ENCODE measurements at regions not wholly inside any gene's neighbourhood (a gene's known extent, or its start where the extent isn't known, plus 50 kb on each side); places are given as distances from the start of the nearest gene placed in this dataset.

DNA sequence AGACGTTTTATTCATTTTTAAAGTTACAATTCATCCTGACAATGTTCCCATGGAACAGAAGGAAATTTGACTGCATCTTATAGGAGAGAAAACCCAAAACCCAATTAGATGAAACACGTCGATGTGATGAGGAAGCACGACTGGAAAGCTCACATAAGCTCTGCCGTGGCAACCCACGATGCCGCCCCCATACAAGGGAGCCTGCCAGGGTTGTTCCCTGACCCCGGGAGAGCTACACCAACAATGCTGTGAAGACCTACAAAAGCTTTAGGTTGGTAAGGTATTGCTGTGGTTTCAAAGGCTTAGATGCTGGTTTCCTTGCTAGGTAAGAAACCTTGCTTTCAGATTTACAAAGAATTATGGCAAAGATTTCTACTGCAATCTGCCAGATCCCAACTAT lies 393.1 kb downstream of the KLF12 start:
- no peak for DNase-seq

DNA sequence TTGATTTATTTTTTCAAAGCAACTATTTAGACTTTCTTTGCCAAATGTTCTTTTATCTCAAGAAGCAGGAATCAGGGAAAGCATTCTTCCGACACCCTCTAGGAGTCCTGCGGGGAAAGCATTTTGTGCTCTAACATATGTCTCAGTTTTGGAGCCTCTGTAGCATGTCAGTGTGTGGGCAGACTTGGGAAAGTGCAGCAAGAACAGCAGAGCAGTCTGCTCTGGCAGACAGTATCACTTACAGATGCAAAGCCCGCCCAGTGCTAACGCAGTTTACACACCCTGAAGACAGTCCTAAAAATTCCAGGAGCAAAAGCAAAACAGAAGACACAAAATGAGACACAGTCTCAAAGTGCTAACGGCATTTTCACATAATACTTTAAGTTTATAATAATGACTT lies 393.5 kb downstream of the KLF12 start:
- no peak for DNase-seq

DNA sequence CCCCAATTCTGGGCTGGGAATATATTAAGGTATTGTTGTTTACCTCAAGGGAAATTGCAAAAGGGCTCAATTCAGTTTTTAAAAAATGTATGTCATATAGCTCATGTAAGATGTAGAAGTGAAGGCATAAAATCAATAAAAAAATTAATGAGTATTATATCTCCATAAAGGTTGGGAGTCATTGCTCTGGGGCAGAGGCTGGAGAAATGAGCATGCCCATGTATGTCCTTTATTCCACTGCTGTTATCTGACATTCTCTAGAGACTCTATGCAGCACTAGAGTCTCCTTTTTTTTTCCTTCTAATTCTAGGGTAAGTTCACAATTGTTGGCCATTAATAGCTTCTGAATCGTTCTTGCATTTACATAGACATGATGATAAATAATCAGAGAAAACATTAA lies 394.8 kb downstream of the KLF12 start:
- DNase-seq: no peak

DNA sequence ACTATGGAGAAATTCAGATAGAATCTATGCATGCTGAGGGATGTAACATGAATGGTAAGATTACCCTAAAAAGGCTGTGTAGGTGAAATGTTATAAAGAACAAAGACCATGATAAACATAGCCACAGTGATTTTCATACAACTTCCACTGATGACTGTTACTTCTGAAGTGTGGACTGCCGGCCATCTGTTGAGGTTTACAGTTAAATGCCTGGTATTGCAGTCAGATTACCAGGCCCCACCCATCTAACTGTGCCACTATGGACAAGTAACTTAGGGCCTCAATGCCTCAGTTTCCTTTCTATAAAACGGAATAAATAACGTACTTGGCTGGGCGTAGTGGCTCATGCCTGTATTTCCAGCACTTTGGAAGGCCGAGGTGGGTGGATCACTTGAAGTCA lies 395.6 kb downstream of the KLF12 start:
- DNase-seq: no peak

DNA sequence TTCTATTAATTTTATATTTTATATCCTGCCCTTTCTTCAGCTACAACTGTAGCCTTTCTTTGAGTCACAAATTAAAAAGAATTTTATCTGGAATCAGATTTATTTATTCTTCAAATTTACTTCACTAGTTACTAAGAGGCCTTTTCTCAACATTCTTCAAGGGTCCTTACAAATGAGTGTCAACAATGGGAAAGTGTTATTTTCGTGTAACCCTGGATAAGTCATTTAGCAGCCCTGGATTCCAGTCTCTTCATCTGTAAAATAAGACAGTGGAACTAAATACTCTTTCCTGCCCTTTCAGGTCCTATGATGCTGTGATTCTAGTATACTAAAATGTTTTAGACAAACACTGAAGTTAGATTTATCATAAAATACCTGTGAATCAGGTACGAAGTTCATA lies 397.0 kb downstream of the KLF12 start:
- DNase-seq: no peak

DNA sequence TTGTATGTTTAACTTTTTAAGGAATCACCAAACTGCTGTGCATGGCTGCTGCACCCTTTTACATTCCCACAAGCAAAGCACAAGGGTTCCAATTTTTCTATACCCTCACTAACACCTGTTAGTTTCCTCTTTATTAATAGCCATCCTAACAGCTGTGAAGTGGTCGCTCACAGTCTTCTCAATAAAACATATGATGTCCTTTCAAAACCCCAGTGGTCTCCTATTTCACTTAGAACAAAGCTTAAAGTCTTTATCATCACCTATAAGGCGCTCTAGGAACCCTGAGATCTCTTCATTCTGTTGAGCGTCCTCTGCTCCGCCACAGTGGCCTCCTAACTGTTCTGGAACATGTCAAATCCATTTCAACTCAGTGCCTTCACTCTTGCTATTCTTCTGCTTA lies 400.5 kb downstream of the KLF12 start:
- no peak for DNase-seq

DNA sequence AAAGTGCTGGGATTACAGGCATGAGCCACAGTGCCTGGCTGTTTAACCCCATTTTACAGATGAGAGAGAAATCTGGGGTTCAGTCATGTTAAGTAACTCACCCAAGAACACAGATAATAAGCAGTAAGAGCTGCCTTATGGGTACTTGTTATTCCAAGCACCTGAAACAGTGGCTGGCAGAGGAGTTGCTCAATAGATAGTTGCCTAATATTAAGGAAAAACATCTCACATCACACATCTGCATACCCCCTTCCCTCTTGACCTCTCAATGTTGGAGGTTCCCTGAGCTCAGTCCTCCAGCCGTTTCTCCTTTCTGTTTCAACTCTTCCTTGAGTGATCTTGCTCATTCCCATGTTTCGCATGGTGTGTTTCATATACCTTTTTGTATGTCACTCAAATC lies 401.9 kb downstream of the KLF12 start:
- no peak for DNase-seq

DNA sequence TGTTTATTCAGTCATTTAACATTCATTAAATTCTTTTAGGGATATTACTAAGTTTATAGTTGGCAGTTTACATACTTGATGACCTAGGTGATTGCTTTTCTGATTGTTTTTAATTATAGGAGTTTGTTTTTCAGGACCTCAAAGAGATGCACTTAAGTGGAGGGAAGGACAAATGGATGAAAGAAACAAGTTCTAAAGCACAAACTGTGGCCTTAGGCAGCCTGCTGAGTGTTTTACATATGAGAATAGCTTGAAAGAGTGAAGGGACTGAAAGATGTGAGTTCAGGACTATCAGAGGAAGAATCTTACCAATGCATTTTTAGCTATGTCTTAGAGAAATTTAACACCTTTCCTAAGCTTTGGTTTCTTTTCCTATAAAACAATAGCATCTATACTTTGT lies 402.6 kb downstream of the KLF12 start:
- DNase-seq: no peak

DNA sequence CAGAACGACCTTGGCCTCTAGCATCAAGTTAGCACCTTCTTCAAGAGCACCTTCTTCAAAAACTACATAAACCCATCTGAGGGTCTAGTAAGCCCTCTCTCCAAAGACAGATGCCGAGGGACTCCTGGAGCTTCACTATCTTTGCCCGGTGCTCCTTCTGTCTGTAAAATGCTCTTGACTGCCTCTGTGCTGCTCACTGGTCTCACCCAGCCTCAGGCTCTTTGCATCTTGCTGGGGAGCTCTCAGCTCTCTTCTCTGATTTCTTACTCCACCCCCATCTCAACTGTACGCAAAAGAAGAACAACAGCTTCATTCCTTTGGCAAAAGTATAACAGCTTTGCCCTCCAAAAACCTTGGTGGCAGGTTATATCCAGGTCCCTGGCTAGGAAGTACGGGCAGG lies 404.2 kb downstream of the KLF12 start:
- DNase-seq: no peak

DNA sequence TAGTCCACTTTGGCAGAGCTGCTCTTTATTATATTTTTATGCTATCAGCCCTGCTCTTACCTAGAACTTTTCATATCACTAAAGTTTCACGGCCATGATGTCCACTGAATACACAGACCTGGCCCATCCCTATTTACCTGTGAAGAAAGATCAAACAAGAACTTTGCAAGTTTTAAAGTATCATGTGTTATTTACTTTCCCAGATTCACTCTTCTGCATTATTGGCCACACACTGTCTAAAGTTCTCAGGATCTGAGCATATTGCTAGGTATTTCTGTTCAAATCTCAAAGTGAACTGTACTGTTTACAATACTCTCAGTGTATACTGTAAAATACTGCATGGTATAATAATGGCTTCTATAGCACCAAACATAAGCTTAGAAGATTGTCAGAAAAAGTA lies 405.2 kb downstream of the KLF12 start:
- DNase-seq: no peak

DNA sequence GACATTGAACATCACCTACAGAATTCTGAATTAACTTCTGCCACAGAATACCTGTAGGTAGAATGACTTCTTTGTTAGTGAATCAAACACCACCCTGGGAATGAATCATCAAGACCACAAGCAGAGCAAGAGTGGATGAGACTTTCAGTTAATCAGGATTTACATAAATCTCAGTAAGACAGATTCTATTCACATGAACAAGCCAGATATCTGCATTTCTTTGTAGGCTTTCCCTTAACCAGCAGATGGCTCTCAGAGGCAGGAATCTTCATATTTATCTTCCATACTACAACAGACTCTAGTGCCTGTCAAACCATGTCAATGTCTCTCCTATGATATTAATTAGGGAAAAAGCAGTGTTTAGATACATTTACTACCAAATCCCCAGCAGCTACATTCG lies 412.1 kb downstream of the KLF12 start:
- no peak for DNase-seq

DNA sequence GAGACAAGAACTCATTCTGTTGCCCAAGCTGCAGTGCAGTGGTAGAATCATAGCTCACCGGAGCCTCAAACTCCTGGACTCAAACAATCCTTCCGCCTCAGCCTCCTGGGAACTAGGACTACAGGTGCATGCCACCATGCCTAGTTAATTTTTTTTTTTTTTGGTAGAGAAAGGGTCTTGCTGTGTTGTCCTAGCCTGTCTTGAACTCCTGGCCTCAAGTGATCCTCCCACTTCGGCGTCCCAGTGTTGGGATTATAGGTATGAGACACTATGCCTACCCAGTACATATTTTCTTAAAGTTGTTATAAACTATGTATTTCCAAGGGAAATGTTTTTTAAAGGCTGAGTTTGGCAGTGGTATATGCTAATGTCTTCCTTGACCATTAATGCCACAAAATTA lies 412.6 kb downstream of the KLF12 start:
- DNase-seq: no peak

DNA sequence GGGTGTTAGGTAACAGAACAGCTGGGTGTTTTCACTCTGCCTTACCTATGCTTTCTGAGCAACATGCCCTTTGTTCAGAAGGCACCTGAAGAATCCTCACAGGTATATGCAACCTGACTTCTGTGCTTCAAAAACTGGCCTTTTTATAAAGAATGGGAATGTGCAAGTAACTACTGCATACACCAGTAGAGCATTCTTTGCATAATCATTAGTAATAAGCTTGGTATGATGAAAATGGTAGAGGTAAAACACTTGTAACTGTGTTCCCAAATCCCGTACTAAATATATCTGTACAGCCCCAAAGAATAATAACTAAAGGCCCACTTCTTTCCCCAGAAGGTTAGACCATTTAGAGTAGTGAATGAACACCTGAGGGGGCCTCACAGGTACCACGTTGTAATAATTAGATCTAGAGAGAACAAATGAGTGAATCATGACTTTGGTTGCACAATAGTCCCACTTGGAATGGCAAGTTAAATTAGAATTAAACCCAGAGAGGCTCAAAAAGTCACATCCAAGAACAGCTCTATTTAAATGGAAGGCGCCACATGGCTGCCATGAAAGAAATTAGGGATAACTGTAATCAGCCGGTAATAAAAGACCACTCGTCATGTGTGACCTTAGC lies 413.9 kb downstream of the KLF12 start:
- DNase-seq: no peak

DNA sequence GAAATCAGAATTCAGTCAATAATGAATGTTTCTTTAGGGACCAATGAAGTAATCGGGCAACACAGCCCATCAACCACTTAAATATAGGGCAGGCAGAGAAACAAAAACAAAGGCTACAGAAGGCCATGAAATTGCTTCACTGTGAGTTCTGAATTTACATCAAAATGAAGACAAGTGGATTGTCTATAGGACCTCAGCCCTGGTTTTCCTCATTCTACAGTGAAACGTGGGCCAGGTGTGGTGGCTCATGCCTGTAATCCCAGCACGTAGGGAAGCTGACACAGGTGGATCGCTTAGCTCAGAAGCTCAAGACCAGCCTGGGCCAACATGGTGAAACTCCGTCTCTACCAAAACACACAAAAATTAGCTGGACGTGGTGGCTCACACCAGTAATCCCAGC lies 416.0 kb downstream of the KLF12 start:
- DNase-seq: no peak

DNA sequence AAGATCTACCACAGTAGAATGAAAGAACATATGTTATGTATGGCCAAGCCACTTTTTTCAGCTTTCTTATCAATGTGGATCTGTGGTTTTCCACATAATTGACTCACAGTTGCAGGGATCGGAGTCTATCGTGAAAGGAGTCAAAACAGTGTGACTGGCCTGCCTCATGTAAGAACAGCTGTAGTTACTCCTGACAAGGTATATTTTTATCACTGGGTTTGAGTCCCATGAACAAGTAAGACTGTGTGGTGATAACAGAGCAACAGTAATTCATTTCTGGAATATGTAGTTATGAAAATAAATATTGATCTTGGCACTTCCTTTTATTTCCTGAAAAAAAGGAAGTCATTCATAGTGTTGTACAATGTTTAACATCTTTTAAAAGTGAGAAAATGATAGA lies 416.6 kb downstream of the KLF12 start:
- no peak for DNase-seq

DNA sequence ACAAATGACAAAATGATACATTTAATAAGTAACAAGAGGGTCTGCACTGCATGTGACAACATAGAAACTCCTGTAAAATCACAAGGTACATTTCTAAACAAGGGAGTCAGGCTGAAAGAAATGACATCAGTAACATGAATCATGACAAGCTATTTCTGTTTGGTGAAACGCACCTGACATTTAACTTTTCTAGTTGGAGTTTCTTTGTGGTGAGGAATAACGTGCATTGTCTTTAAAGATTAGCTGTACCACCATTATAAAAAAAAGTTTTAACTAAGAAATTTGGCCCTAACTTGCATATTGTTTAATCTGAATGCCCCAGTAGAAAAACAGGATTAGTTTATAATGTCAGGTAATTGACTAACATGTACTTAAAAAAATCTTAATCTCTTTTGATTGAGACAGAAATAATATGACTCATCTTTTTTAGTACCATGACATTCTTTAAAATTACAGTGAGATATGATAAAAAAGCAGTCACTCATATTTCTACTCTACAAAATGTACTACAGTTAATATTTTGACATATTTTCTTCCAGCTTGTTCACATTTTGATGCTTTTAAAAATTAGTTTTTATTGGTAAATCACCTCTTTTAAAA lies 418.2 kb downstream of the KLF12 start:
- DNase-seq: no peak

DNA sequence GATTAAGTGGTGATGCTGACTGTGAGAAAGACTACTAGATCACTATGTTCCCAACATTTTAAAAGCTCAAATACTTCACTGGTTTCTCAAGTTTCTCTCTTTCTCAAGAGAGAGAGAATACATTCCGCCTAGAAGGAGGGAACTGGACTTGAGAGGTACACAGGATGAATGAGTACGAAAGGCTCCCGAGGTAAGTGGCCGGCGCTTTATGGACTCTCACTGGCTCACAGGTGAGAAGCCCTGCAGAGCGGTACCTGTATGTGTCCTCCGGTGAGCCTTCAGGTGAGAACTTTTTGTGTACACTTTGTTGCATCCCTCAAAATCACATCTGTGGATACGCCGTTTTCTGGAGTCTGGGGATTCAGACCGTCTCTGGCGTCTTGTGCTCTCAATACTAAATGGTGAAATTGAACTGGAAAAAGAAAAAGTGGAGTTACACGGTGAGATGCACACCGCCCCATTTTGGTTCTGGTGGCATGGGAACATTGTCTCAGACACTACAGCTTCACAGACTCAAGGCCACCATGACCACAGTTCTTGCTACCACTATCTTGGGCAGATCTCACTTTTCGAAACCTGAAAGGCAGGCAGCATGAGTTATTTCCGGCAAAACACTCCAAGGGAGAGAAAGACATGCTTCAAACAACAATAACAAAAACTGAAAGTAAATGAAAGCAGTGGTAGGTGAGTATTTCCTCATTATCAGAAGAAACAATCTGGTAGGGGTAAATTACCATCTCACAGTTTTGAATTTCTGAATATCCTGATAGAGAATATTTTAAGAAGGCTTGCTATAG lies 418.9 kb downstream of the KLF12 start:
- DNase-seq: no peak

DNA sequence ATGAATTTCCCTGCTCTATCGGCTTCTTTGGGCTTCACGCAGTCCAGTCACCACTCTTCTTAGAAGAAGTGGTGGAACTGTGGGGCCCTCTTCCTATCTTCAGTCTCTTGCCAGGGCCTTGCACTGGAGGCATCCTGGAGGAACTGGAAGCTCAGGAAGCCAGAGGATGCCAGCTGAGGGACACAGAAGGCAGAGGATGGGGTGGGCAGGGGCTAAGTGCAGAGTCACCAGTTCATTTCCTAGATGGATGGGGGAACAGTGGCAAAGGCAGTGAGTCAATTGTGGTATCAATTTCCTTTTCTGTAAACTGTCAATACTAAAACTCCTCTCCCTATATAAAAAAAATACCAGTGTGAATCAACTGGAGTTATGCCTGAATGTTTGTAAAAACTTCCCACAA lies 419.7 kb downstream of the KLF12 start:
- no peak for DNase-seq

DNA sequence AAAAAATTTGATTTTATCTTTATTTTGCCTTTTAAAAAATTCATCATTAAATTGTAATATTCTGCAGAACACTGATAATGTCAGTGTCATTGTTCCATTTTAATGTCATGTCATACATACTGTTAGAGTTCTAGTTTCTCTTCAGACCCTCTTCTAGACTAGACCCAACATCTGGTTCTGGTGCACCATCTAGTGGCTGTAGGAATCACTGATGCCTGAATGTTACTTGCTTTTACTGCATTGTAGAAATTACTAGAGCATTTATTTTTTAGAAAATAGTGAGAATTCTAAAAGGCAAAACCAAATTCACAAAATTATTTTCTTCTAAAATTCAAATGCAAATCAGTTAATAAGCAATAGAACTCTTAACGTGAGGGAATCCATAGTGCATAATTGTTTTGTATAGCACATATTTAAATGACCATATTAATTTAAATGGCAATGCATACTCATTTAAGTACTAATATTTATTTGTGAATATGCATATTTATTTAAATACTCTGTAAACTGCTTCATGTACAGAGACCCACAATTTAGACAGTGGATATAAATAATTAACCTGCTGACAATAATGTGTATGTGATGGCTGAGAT lies 425.7 kb downstream of the KLF12 start:
- peak; percentile 64 to 67 (median 64) for DNase-seq

DNA sequence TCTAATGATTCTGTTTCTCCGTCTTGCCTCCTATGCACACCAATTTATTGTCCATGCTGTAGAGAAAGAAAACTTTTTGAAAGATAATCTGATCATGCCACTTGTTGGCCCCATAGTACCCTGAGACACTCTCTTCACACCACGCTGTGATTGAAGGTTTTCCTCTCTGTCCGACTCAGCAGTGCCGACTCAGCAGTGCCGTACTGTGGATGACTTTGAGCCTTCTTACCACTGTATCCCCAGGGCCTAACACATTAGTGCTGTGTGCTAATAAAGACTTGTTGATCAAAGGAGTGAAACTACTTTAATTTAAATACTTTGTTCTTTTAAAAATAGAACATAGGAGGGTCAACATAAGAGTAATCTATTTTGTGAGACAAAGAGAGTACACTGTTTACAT lies 429.6 kb downstream of the KLF12 start:
- no peak for DNase-seq

DNA sequence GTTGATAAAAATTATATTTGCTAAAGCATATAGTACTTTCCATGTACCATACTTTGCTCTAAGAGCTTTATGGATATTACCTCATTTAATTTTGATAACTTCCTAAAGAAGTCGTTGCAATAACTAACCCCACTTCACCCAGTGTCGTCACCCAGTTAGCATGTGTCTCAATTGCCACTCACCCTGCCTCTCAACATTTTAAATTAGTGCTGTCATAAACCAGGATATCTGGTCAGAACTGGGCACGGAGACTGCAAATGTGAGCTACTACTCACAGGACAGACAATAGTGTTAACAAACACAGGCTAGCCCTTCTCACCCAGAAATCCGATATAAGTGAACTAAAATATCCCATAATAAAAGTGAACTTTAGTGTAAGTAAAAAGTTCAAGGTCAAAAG lies 430.6 kb downstream of the KLF12 start:
- DNase-seq: no peak

DNA sequence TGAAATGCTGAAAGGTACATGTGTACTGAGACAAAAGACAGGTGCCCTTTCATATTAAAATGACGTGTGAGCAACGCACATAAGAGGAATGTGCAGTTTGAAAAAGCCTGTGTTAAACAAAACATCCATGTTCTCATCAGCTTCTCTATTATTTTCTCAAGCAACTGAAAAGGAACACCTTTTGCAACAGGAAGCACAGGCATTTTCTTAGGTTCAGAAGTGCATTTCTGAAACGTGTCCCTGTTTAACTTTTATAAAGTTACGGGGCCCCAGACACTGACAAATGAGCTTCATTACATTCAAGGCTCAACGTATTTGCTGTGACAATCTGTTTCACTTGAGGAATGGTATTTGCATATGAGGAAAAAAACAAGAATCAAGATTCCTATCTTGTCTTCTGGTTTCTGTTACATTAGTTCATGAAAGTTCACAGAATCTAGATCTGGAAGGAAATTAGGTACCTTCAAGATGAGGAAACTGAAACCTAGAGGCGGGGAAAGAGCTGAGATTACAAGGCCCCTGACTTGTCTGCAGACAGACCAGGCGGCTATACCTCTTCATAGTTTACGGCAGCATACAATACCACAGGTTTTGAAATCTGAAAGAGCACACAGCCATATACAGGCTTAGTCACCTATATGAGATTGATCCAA lies 431.7 kb downstream of the KLF12 start:
- no peak for DNase-seq

DNA sequence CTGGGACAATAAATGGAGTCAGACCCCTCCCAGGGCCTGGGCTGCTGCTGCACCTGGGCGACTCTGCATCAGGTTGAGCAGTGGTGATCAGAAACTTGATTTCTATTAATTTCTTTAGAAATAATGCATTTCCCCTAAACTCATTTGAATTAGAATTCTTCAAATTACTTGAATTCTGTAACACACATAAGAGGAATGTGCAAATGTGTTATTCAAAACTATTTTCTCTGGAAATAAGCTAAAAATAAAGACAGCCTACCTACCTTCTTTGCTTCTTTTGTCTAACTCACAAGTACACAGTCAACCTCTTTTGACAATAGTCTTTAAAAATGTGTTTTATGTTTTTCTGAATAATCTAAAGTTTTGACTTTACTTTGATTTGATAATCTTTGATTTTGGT lies 433.0 kb downstream of the KLF12 start:
- no peak for DNase-seq

DNA sequence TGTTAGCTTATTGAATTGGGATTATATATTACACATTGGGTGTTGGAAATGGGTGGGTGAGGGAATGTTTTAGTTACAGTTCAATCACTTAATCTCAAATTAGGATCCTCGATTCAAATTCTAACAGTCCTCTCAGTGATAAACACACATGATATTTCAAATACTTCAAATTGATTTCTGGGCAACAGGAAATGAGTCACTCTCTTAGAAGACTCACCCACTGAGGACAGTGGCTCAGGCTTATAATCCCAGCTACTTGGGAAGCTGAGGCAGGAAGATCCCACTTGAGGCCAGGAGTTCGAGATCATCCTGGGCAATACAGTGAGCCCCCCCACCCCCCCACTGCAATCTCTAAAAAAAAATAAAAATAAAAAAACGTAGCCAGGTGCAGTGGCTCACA lies 435.3 kb downstream of the KLF12 start:
- no peak for DNase-seq

Measured in suppressor macrophage treated with lipopolysaccharide for 1 hour (primary cell).